OCI-LY3 (cell line): ENCODE measurements at regions not wholly inside any gene's neighbourhood (a gene's known extent, or its start where the extent isn't known, plus 50 kb on each side); places are given as distances from the start of the nearest gene placed in this dataset.

Experiments used
- H2AFZ ChIP-seq: fragments of 200-600, 300-600 bp; shearing (Covaris generic); 2 replicates; pipeline ENCODE4 v1.6.0; 2014; ENCODE audit warnings: antibody characterized with exemption, low read depth, low read length
- H3K27ac ChIP-seq: fragments of 200-600, 300-600 bp; sonication (generic); 2 replicates; pipeline ENCODE4 v1.5.1; 2014; ENCODE audit warnings: mild to moderate bottlenecking, low read length, moderate library complexity, mixed read lengths
- H3K27me3 ChIP-seq: fragments of 200-600, 300-600 bp; sonication (generic); 2 replicates; pipeline ENCODE4 v1.6.1; 2014; ENCODE audit warnings: low read depth, low read length, mixed read lengths
- H3K36me3 ChIP-seq: fragments of 200-600, 300-600 bp; sonication (generic); replicated peaks from 2 replicates; pipeline ENCODE3; 2014; ENCODE audit warnings: low read depth, low read length, mixed read lengths
- H3K4me1 ChIP-seq: fragments of 300-600, 200-600 bp; sonication (generic); 2 replicates; pipeline ENCODE4 v1.6.1; 2014; ENCODE audit warnings: low read length, mixed read lengths
- H3K4me2 ChIP-seq: fragments of 200-600, 300-600 bp; sonication (generic); 2 replicates; pipeline ENCODE4 v1.6.1; 2014; ENCODE audit warnings: low read length, mixed read lengths
- H3K4me3 ChIP-seq: fragments of 300-600, 200-600 bp; sonication (generic); 2 replicates; pipeline ENCODE4 v1.5.1; 2014; ENCODE audit warnings: antibody characterized with exemption, mild to moderate bottlenecking, low read length, moderate library complexity
- H3K79me2 ChIP-seq: fragments of 300-600, 200-600 bp; shearing (Covaris generic); 2 replicates; pipeline ENCODE4 v1.6.1; 2014; ENCODE audit warnings: mild to moderate bottlenecking, low read length, mixed read lengths
- H3K9ac ChIP-seq: fragments of 300-600, 200-600 bp; shearing (Covaris generic); 2 replicates; pipeline ENCODE4 v1.6.0; 2014; ENCODE audit warnings: mild to moderate bottlenecking, low read length, moderate library complexity
- H3K9me3 ChIP-seq: fragments of 200-600, 300-600 bp; shearing (Covaris generic); 2 replicates; pipeline ENCODE4 v1.6.1; 2014; ENCODE audit warnings: low read length, mixed read lengths; ENCODE audit not compliant: insufficient read depth
- H4K20me1 ChIP-seq: fragments of 200-600, 300-600 bp; sonication (generic); 2 replicates; pipeline ENCODE4 v1.6.1; 2016; ENCODE audit warnings: low read length, mixed read lengths; ENCODE audit not compliant: insufficient read depth
- EZH2phosphoT487 ChIP-seq: fragments of 200-600 bp; shearing (Covaris generic); IDR thresholded peaks from 2 replicates; pipeline ENCODE4 v1.6.1; 2018; ENCODE audit warnings: antibody characterized with exemption, mixed run types, low read depth
- TF ChIP-seq, protein P1 (sequence below): fragments of 200-600, 300-600 bp; sonication (generic); IDR thresholded peaks from 2 replicates; pipeline ENCODE4 v1.5.1; 2014; ENCODE audit warnings: antibody characterized with exemption, low read length, low read depth

DNA sequence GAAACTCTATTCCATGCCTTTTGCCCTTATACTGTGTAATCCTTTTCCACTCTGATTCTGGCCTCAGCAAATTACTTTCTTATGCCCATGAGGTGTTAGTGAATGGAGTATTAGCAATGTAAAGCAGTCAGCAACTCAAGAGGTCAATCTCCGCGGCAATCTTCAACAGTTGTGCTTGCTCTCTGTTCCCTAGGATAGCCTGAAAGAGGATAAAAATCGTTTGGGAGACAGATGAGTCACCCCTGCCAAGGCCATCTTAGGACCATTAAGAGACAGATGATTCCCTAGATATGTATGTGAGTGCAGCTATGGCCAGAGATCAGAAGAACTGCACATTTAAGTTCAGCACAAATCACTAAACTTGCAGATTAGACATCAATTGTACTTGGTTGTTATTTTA, 1145.8 kb downstream of the GALC start:
- Histone ChIP-seq H3K27me3 (no peaks in the 10 kb centered on the region), H4K20me1 (no peaks in the 10 kb centered on the region), H3K79me2 (no peaks in the 10 kb centered on the region), H3K9me3 (no peaks in the 10 kb centered on the region), H3K4me1 (no peaks in the 10 kb centered on the region), H3K27ac (no peak overlapping the region), H3K4me2 (no peak overlapping the region), H3K4me3 (no peak overlapping the region), H2AFZ (no peak overlapping the region), H3K36me3 (no peaks in the 10 kb centered on the region), H3K9ac (no peak overlapping the region)
- no peak for TF ChIP-seq EZH2phosphoT487
- TF ChIP-seq, protein P1, sequence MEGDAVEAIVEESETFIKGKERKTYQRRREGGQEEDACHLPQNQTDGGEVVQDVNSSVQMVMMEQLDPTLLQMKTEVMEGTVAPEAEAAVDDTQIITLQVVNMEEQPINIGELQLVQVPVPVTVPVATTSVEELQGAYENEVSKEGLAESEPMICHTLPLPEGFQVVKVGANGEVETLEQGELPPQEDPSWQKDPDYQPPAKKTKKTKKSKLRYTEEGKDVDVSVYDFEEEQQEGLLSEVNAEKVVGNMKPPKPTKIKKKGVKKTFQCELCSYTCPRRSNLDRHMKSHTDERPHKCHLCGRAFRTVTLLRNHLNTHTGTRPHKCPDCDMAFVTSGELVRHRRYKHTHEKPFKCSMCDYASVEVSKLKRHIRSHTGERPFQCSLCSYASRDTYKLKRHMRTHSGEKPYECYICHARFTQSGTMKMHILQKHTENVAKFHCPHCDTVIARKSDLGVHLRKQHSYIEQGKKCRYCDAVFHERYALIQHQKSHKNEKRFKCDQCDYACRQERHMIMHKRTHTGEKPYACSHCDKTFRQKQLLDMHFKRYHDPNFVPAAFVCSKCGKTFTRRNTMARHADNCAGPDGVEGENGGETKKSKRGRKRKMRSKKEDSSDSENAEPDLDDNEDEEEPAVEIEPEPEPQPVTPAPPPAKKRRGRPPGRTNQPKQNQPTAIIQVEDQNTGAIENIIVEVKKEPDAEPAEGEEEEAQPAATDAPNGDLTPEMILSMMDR, result no peak

- no peaks in the 10 kb centered on the region for H3K9me3 ChIP-seq
- no peak overlapping the region for H2AFZ ChIP-seq
- H3K27ac ChIP-seq, result no peak overlapping the region
- H3K36me3 ChIP-seq, result peaks cover 4% of the 10 kb centered on the region
- no peaks in the 10 kb centered on the region for H3K79me2 ChIP-seq
- 0 out of 2 replicates have a peak overlapping the region, but pooled peaks have one; percentile 25 for H3K4me3 ChIP-seq
- no peaks in the 10 kb centered on the region for H3K27me3 ChIP-seq
- no peak overlapping the region for H3K9ac ChIP-seq
- H3K4me1 ChIP-seq, result peaks cover 14% of the 10 kb centered on the region
- no peak overlapping the region for H3K4me2 ChIP-seq
- no peak for TF ChIP-seq EZH2phosphoT487
- TF ChIP-seq, protein P1, result no peak
- H4K20me1 ChIP-seq, result no peaks in the 10 kb centered on the region
Observed at GRCh38 chr14:86838363-86838762, 1154.6 kb downstream of the GALC start.

GRCh38 chr14:86826661-86827060, 1166.3 kb downstream of the GALC start:
- H3K36me3 ChIP-seq, result no peaks in the 10 kb centered on the region
- no peak overlapping the region for H3K27ac ChIP-seq
- H2AFZ ChIP-seq, result no peak overlapping the region
- H4K20me1 ChIP-seq, result no peaks in the 10 kb centered on the region
- H3K9me3 ChIP-seq, result no peaks in the 10 kb centered on the region
- TF ChIP-seq, protein P1, result no peak
- TF ChIP-seq EZH2phosphoT487, result no peak
- no peaks in the 10 kb centered on the region for H3K79me2 ChIP-seq
- no peak overlapping the region for H3K9ac ChIP-seq
- no peak overlapping the region for H3K4me3 ChIP-seq
- no peak overlapping the region for H3K4me2 ChIP-seq
- H3K27me3 ChIP-seq, result no peaks in the 10 kb centered on the region
- H3K4me1 ChIP-seq, result no peaks in the 10 kb centered on the region

DNA sequence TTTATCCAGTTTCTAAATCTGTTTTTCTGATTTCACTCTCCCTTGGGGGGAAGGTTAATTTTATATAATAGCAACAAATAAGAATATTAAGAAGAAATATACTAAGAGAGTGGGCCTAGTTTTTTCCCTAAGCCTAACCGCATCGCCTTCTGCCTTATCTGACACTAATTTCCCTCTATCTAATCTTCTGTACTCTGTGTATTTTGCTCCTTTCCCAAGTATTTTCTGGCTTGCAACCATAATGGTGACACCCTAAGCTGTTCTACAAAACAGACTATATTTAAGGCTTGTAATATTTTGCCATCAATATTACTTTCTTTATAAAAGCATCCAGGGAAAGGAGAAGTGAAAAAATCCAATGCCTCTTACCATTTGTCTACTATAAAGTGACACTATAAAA, 1168.8 kb downstream of the GALC start:
- H3K27me3 ChIP-seq, result no peaks in the 10 kb centered on the region
- no peak overlapping the region for H3K4me2 ChIP-seq
- no peaks in the 10 kb centered on the region for H4K20me1 ChIP-seq
- H2AFZ ChIP-seq, result no peak overlapping the region
- H3K36me3 ChIP-seq, result no peaks in the 10 kb centered on the region
- TF ChIP-seq, protein P1, result no peak
- TF ChIP-seq EZH2phosphoT487, result no peak
- no peaks in the 10 kb centered on the region for H3K79me2 ChIP-seq
- H3K4me1 ChIP-seq, result no peaks in the 10 kb centered on the region
- H3K4me3 ChIP-seq, result no peak overlapping the region
- no peak overlapping the region for H3K9ac ChIP-seq
- H3K9me3 ChIP-seq, result no peaks in the 10 kb centered on the region
- no peak overlapping the region for H3K27ac ChIP-seq
